GM18508 (cell line): ENCODE measurements at regions not wholly inside any gene's neighbourhood (a gene's known extent, or its start where the extent isn't known, plus 50 kb on each side); places are given as distances from the start of the nearest gene placed in this dataset.

Source experiments
- ATAC-seq: cut with Tn5 transposase; IDR thresholded peaks from one replicate; pipeline ENCODE4 v1.9.1; 2021; ENCODE audit warnings: moderate number of reproducible peaks; ENCODE audit not compliant: insufficient read depth, unreplicated experiment

GRCh38 chr1:182297335-182297734 lies 94.3 kb downstream of the GLUL start:
- ATAC-seq, result no peak

DNA sequence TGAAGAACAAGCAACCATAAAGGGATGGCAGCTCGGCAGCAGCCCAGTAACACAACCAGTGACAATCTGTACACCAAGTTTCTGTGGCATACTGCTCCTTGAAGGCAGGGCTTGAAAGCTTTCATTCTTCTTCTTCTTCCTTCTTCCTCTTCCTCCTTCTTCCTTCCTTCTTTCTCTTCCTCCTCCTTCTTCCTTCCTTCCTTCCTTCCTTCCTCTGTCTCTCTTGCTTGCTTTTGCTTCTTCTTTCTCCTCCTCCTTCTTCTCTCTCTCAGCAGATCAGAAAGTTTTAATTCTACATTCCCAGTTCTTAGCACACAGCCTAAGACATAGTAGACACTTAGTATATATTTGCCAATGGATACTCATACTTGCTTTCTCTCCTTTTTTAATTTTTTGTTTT lies 95.9 kb downstream of the GLUL start:
- ATAC-seq, result no peak

DNA sequence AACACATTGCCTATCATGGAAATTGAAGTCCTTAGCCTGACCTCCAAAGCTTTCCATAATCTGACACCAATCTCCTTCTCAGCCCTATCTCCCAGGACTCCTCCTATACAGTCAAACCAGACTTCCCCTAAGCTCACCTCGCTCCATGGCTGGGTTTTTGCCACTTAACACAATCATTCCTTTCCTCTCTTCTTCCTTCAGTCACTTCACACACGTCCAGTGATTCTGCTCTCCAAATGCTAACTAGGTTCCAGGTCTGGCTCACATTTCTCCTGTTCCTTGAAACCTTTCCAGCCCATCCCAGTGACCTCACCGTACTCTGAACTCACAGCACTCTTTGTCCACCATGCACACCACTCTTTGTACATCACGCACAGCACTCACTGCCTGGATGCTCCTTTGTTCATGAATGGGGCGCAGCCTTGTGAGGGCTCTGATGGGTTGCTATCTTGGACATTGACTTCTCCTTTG lies 98.4 kb downstream of the GLUL start:
- ATAC-seq, result no peak

DNA sequence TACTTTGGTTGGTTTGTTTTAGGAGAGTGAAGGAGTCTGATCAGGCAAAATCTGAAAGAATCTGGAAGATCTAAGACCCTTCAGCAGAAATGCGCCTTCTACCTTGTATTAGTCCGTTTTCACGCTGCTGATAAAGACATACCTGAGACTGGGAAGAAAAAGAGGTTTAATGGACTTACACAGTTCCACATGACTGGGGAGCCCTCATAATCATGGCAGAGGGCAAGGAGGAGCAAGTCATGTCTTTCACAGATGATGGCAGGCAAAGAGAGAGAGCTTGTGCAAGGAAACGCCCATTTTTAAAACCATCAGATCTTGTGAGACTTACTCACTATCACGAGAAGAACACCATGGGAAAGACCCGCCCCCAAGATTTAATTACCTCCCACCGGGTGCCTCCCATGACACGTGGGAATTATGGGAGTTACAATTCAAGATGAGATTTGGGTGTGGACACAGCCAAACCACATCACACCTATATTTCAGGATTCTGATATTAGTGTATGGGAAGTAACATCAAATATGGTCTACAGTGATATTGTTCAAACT lies 99.3 kb downstream of the GLUL start:
- no peak for ATAC-seq

GRCh38 chr1:182291584-182292192 lies 99.9 kb downstream of the GLUL start:
- no peak for ATAC-seq

DNA sequence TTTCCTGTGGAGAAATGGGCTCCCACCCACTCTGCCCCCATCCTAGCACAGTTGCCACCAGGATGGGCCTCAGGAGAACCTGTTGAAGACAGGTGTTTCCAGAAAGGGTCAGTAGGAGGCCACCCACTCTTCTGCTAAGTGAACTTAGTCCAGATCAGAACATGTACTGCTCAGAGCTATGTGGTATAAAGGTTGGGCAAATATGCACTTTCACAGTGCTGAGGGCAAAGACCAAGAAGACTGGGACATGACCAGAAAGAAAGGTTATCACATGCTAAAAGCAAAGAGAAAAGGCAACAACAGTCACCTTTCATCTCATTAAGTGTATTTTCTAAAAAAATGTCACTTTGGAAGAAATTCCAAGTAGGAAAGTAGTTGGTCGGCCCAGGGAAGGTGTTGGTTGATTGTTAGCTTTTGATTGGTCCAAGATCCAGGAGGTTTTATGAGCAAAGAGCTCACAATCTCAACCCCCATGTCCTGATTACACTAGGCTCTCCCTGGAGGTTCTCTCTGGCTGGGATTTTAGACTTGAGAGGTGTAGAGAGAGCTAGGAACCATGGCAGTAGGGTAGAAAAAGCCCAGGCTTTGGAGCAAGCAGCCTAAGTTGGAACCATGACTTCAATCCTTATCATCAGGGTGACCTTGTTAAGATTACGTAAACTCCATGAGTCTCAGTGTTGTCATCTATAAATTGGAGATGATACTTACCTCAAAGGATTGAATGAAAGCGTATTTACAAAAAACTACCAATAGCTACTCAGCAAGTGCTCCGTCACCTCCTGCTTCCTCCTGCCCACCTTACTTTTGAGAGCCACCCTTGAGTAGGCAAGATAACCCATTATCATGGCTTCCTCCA lies 102.6 kb downstream of the GLUL start:
- ATAC-seq, result no peak

GRCh38 chr1:182286761-182287160 lies 104.8 kb downstream of the GLUL start:
- no peak for ATAC-seq

- no peak for ATAC-seq
Observed at GRCh38 chr1:182283746-182284544, 107.6 kb downstream of the GLUL start.

DNA sequence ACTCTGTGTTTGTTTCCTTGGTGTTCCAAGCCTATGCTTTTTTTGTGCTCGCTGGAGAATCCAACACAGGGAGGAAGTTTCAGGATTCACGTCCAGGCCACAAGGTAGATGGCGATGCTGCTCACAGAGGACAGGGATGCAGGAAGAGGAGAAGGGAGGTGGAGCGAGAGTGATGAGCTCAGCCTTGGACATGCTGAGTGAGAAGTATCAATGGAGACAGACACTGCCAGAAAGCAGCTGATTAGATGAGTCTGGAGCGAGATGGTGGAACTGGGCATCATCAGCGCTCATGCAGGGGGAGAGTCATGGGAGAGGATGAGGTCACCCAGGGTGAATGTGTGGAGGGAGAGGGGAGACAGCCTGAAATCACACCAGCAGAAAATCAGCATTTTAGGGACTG lies 110.0 kb downstream of the GLUL start:
- no peak for ATAC-seq

DNA sequence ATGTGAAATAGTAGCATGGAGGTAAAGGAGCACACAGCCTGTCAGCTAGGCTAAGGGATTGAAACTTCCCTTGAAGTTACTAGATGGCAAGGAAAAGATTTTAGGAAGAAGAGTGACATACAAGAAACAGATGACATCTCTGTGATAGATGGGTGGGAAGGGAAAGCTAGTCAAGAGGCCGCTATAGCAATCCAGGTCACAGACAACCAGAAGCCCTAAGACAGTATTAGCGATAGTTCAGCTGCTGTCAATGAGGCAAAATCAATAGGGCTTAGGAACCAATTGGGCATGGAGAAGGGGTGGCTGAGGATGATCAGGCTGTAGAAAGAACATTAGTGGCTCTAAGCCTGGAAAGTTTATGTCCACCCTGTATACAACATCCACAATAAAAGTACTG lies 111.1 kb downstream of the GLUL start:
- no peak for ATAC-seq

- no peak for ATAC-seq
Observed at GRCh38 chr1:182279724-182280503, 111.7 kb downstream of the GLUL start.

DNA sequence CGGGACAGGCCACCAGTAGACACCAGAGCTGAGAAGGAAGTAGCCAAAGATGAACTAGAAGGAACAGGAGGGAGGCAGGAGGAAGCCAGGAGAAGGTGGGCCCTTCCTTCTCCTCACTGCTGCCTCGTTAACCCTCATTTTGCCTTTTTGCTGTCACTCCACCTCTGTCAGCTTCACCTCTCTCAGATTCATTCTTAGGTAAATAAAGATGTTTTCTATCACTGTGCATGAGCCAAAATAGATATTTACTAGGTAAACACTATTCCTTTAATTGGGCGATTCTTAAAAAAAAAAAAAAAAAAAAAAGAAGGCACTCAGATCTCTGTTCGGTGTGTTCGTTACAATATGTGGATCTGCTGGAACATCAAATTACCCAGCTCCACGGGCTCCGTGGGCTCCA lies 112.3 kb downstream of the GLUL start:
- no peak for ATAC-seq

- ATAC-seq, result no peak
Observed at GRCh38 chr1:182278144-182279054, 113.2 kb downstream of the GLUL start.

DNA sequence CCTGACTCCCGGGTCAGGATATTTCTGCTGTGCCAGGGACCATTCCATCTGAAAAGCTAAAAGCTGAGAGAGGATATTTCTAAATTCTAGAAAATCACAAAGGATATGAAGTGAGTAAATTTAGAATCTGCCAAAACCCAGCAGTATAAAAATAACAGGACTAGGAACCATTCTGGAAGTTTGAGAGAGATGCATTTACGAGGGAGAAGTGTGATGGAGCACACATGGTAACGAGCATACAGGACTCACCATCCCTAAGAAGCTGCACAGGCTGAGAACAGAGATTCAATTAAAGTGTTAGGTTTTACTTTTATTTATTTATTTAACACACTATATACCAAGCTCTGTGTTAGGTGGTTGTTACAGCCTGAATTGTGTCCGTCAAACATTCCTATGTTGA lies 116.3 kb downstream of the GLUL start:
- ATAC-seq, result no peak

- no peak for ATAC-seq
Observed at GRCh38 chr1:182274618-182275017, 117.0 kb downstream of the GLUL start.

GRCh38 chr1:182270731-182271130 lies 120.9 kb downstream of the GLUL start:
- ATAC-seq, result no peak

- no peak for ATAC-seq
Observed at GRCh38 chr1:182269097-182269496, 122.5 kb downstream of the GLUL start.

DNA sequence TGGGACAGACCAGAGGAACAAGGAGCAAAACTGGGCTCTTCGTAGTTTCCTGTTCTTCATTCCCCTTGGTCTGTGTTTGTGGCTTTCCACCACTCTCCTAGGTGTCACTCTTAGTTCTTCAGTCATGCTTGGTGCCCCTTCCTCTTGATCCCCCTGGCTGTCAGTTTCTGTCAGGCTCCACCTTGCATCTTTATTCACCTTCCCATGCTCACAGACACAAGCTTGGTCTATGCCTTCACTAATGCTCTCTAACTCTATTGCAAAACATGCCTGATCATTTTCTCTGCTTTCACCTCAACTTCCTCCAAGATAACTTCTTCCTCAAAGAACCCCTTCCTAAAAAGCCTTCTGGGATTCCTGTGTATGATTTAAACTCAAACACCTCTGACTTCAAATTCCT lies 122.9 kb downstream of the GLUL start:
- no peak for ATAC-seq

DNA sequence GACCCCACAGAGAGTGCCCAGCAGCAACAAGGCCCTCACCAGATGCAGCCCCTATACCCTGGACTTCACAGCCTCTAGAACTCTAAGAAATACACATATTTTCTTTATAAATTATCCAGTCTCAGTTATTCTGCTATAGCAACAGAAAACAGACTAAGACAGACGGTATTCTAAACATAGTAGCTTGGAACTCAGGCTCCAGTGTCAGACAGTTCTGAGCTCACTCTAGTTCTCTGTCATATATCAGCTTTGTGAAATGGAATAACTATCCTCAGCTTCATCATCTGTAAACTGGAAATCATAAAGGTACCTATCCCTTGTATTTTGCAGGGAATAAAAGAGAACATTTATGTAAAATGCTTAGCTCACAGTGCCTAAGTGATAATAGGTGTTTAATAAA lies 127.4 kb downstream of the GLUL start:
- no peak for ATAC-seq
